SK-N-SH (cell line): ENCODE measurements at regions not wholly inside any gene's neighbourhood (a gene's known extent, or its start where the extent isn't known, plus 50 kb on each side); places are given as distances from the start of the nearest gene placed in this dataset.

Source experiments
- CTCF ChIA-PET: fragments of 300-600, 350-600 bp; formaldehyde crosslinking; extraction: SDS; loops from one replicate; lab custom pipeline; 2021; lab: Yijun Ruan, JAX
- POLR2A ChIA-PET: fragments of 350-600 bp; sonication (Branson Sonifier 250); formaldehyde crosslinking; extraction: SDS; loops from one replicate; lab custom pipeline; 2020; ENCODE audit warnings: antibody characterized with exemption, inconsistent platforms; lab: Yijun Ruan, JAX
- DNase-seq: peaks from one replicate; pipeline ENCODE4 v3.0.0; 2012
- H2AFZ ChIP-seq: fragments of 200-600 bp; sonication (generic); 2 replicates; pipeline ENCODE4 v1.8.1; 2016; ENCODE audit warnings: antibody characterized with exemption, mild to moderate bottlenecking, low read depth
- H3F3A ChIP-seq: fragments of 200-600 bp; sonication (generic); replicated peaks from 2 replicates; pipeline ENCODE3; 2016; ENCODE audit warnings: antibody characterized with exemption, mild to moderate bottlenecking; ENCODE audit not compliant: insufficient read depth
- H3K27ac ChIP-seq, 2 experiments: fragments of 200-500 bp in 1 of 2; fragments of 200-600 bp in 1 of 2; sonication (Bioruptor generic) in 1 of 2; sonication (generic), shearing (Covaris generic) in 1 of 2; 2 replicates each; pipeline versions ENCODE4 v1.5.1 to v1.6.1; 2014 to 2016; ENCODE audit warnings: low read depth in 2 of 2, inconsistent platforms in 1 of 2, low read length in 1 of 2, mild to moderate bottlenecking in 1 of 2, mixed read lengths in 1 of 2
- H3K27me3 ChIP-seq: fragments of 200-600 bp; sonication (generic), shearing (Covaris generic); 2 replicates; pipeline ENCODE4 v1.6.1; 2016; ENCODE audit warnings: mixed run types; ENCODE audit not compliant: insufficient read depth
- H3K36me3 ChIP-seq, 2 experiments: fragments of 200-500 bp in 1 of 2; fragments of 200-600 bp in 1 of 2; sonication (Bioruptor generic) in 1 of 2; sonication (generic) in 1 of 2; replicated peaks in 1 of 2; 2 replicates each; pipeline versions ENCODE3 to v1.5.1; 2014 to 2016; ENCODE audit warnings: low read length in 1 of 2, mild to moderate bottlenecking in 1 of 2; ENCODE audit not compliant: insufficient read depth in 2 of 2, control insufficient read depth in 1 of 2
- H3K4me1 ChIP-seq, 2 experiments: fragments of 200-500 bp in 1 of 2; fragments of 200-600 bp in 1 of 2; sonication (Bioruptor generic) in 1 of 2; sonication (generic), shearing (Covaris generic) in 1 of 2; 2 replicates each; pipeline versions ENCODE4 v1.5.1 to v1.6.1; 2014 to 2016; ENCODE audit warnings: low read depth in 1 of 2, low read length in 1 of 2, mixed run types in 1 of 2; ENCODE audit not compliant: insufficient read depth in 2 of 2, control insufficient read depth in 1 of 2
- H3K4me2 ChIP-seq: fragments of 200-600 bp; sonication (generic), shearing (Covaris generic); 2 replicates; pipeline ENCODE4 v1.6.1; 2017; ENCODE audit warnings: mixed run types
- H3K4me3 ChIP-seq, 2 experiments: fragments of 200-500 bp in 1 of 2; fragments of 200-600 bp in 1 of 2; sonication (Bioruptor generic) in 1 of 2; sonication (generic), shearing (Covaris generic) in 1 of 2; 2 replicates each; pipeline versions ENCODE4 v1.5.1 to v1.8.1; 2014 to 2016; ENCODE audit warnings: low read depth in 2 of 2, inconsistent platforms in 1 of 2, low read length in 1 of 2, mild to moderate bottlenecking in 1 of 2, mixed read lengths in 1 of 2, moderate library complexity in 1 of 2
- H3K79me2 ChIP-seq: fragments of 200-600 bp; sonication (generic); 2 replicates; pipeline ENCODE4 v1.8.1; 2017; ENCODE audit warnings: mild to moderate bottlenecking; ENCODE audit not compliant: insufficient read depth
- H3K9ac ChIP-seq: fragments of 200-600 bp; sonication (generic); 2 replicates; pipeline ENCODE4 v1.6.1; 2017; ENCODE audit warnings: mixed run types
- H3K9me2 ChIP-seq: fragments of 200-600 bp; sonication (generic); 2 replicates; pipeline ENCODE4 v1.6.1; 2017; ENCODE audit warnings: mixed run types
- H3K9me3 ChIP-seq: fragments of 200-600 bp; sonication (generic); 2 replicates; pipeline ENCODE4 v1.6.1; 2017; ENCODE audit warnings: mixed run types, mild to moderate bottlenecking, moderate library complexity
- H4K20me1 ChIP-seq: fragments of 200-600 bp; sonication (generic); 2 replicates; pipeline ENCODE4 v1.6.1; 2017; ENCODE audit warnings: mild to moderate bottlenecking, mixed run types; ENCODE audit not compliant: insufficient read depth
- CHD2 ChIP-seq: fragments of 150-350 bp; IDR thresholded peaks from 2 replicates; pipeline ENCODE4 v1.6.1; 2018; ENCODE audit warnings: low read length; ENCODE audit not compliant: partially characterized antibody
- ELF1 ChIP-seq: IDR thresholded peaks from 2 replicates; pipeline ENCODE4 v1.4.0; 2012
- EP300 ChIP-seq, 2 experiments: IDR thresholded peaks; 2 replicates each; pipeline versions ENCODE4 v1.4.0 to v1.6.1; 2012; ENCODE audit warnings: borderline replicate concordance in 1 of 2, low read depth in 1 of 2, low read length in 1 of 2
- FOXM1 ChIP-seq: IDR thresholded peaks from 2 replicates; pipeline ENCODE4 v1.4.0; 2012; ENCODE audit warnings: low read depth, mild to moderate bottlenecking
- GATA2 ChIP-seq: sonication (generic); formaldehyde crosslinking; IDR thresholded peaks from 2 replicates; pipeline ENCODE4 v1.5.0; 2020; ENCODE audit warnings: mild to moderate bottlenecking, missing genetic modification reagents
- JUND ChIP-seq: IDR thresholded peaks from 2 replicates; pipeline ENCODE4 v1.4.0; 2012
- MAX ChIP-seq: IDR thresholded peaks from 2 replicates; pipeline ENCODE4 v1.4.0; 2012; ENCODE audit warnings: low read depth
- MXI1 ChIP-seq: IDR thresholded peaks from 2 replicates; pipeline ENCODE4 v1.6.1; 2012; ENCODE audit warnings: mild to moderate bottlenecking, low read depth, low read length, improper control_type of control experiment
- NRF1 ChIP-seq: IDR thresholded peaks from 2 replicates; pipeline ENCODE4 v1.6.1; 2012; ENCODE audit warnings: low read depth, mild to moderate bottlenecking, low read length
- POLR2AphosphoS5 ChIP-seq: IDR thresholded peaks from 2 replicates; pipeline ENCODE4 v1.6.1; 2012; ENCODE audit warnings: low read depth, low read length
- REST ChIP-seq: IDR thresholded peaks from 2 replicates; pipeline ENCODE4 v1.6.1; 2012; ENCODE audit warnings: mild to moderate bottlenecking, low read depth, low read length, moderate library complexity
- RFX5 ChIP-seq: IDR thresholded peaks from 2 replicates; pipeline ENCODE4 v1.6.1; 2012; ENCODE audit warnings: mild to moderate bottlenecking, improper control_type of control experiment, low read length
- RXRA ChIP-seq: IDR thresholded peaks from 2 replicates; pipeline ENCODE4 v1.4.0; 2012; ENCODE audit warnings: low read depth, mild to moderate bottlenecking, borderline replicate concordance
- SIN3A ChIP-seq: IDR thresholded peaks from 2 replicates; pipeline ENCODE4 v1.6.1; 2012; ENCODE audit warnings: low read depth, mild to moderate bottlenecking, low read length, moderate library complexity, borderline replicate concordance
- YY1 ChIP-seq: IDR thresholded peaks from 2 replicates; pipeline ENCODE4 v1.4.0; 2012; ENCODE audit warnings: low read depth, mild to moderate bottlenecking
- TF ChIP-seq, protein P1 (sequence below): fragments of 200-600 bp; sonication (generic); IDR thresholded peaks from 2 replicates; pipeline ENCODE4 v1.6.1; 2017; ENCODE audit warnings: antibody characterized with exemption, mild to moderate bottlenecking, moderate library complexity
- TF ChIP-seq, protein P2 (sequence below): IDR thresholded peaks from 2 replicates; pipeline ENCODE4 v1.4.0; 2012; ENCODE audit warnings: low read depth, borderline replicate concordance
- TF ChIP-seq, protein P3 (sequence below): fragments of 150-350 bp; IDR thresholded peaks from 2 replicates; pipeline ENCODE4 v1.6.1; 2017; ENCODE audit warnings: antibody characterized with exemption, low read length, low read depth, borderline replicate concordance

DNA sequence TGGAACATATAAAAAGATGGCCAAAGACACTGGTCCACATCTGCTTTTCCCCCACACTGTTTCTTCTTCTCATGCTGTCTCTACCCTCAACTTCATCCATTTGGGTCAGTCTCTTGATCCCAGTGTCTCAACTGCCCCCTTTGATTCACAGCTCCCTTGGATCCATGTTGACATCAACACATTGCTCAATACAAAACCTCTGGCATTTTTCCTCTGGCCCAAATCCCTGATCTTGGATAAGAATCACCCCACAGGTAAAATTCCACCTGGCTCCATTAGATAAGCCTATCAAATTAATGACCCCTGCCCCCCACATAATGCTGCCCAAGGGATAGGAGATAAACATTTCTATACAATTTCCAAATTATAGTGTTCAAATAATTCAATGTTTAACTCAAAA lies 229.8 kb downstream of the TLE1 start:
- no peak overlapping the region for H3K27ac ChIP-seq
- H3K9me2 ChIP-seq, result no peaks in the 10 kb centered on the region
- no peaks in the 10 kb centered on the region for H3K9me3 ChIP-seq
- CTCF ChIA-PET, result interaction anchor here (1.2 kb wide), 1 partner anchor 12 kb away, joined by 3 read pairs; no protein-coding TSS in a partner anchor
- no peak overlapping the region for H3K9ac ChIP-seq
- H3K27me3 ChIP-seq, result no peaks in the 10 kb centered on the region
- H3F3A ChIP-seq, result no peaks in the 10 kb centered on the region
- H3K36me3 ChIP-seq, result no peaks in the 10 kb centered on the region
- no peak for TF ChIP-seq EP300 (IDR thresholded peaks at IDR 0.05; ENCODE audit: borderline replicate concordance in 1 of 2, low read depth in 1 of 2, low read length in 1 of 2)
- no peak for TF ChIP-seq NRF1
- TF ChIP-seq SIN3A, result no peak
- no peak for TF ChIP-seq POLR2AphosphoS5
- no peak for TF ChIP-seq JUND
- no peak for TF ChIP-seq RFX5
- TF ChIP-seq YY1, result no peak
- TF ChIP-seq, protein P1, sequence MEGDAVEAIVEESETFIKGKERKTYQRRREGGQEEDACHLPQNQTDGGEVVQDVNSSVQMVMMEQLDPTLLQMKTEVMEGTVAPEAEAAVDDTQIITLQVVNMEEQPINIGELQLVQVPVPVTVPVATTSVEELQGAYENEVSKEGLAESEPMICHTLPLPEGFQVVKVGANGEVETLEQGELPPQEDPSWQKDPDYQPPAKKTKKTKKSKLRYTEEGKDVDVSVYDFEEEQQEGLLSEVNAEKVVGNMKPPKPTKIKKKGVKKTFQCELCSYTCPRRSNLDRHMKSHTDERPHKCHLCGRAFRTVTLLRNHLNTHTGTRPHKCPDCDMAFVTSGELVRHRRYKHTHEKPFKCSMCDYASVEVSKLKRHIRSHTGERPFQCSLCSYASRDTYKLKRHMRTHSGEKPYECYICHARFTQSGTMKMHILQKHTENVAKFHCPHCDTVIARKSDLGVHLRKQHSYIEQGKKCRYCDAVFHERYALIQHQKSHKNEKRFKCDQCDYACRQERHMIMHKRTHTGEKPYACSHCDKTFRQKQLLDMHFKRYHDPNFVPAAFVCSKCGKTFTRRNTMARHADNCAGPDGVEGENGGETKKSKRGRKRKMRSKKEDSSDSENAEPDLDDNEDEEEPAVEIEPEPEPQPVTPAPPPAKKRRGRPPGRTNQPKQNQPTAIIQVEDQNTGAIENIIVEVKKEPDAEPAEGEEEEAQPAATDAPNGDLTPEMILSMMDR, result no peak
- no peak for TF ChIP-seq GATA2 (CRISPR knock-in tag)
- TF ChIP-seq, protein P2, sequence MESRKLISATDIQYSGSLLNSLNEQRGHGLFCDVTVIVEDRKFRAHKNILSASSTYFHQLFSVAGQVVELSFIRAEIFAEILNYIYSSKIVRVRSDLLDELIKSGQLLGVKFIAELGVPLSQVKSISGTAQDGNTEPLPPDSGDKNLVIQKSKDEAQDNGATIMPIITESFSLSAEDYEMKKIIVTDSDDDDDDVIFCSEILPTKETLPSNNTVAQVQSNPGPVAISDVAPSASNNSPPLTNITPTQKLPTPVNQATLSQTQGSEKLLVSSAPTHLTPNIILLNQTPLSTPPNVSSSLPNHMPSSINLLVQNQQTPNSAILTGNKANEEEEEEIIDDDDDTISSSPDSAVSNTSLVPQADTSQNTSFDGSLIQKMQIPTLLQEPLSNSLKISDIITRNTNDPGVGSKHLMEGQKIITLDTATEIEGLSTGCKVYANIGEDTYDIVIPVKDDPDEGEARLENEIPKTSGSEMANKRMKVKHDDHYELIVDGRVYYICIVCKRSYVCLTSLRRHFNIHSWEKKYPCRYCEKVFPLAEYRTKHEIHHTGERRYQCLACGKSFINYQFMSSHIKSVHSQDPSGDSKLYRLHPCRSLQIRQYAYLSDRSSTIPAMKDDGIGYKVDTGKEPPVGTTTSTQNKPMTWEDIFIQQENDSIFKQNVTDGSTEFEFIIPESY, result no peak
- TF ChIP-seq ELF1, result no peak
- no peak for TF ChIP-seq CHD2
- TF ChIP-seq FOXM1, result no peak
- no peak for TF ChIP-seq REST
- no peak for TF ChIP-seq MAX
- no peak for TF ChIP-seq MXI1
- no peak for TF ChIP-seq RXRA
- TF ChIP-seq, protein P3, sequence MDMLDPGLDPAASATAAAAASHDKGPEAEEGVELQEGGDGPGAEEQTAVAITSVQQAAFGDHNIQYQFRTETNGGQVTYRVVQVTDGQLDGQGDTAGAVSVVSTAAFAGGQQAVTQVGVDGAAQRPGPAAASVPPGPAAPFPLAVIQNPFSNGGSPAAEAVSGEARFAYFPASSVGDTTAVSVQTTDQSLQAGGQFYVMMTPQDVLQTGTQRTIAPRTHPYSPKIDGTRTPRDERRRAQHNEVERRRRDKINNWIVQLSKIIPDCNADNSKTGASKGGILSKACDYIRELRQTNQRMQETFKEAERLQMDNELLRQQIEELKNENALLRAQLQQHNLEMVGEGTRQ, result no peak
- H2AFZ ChIP-seq, result no peak overlapping the region
- H4K20me1 ChIP-seq, result no peaks in the 10 kb centered on the region
- no peak for DNase-seq
- no peak overlapping the region for H3K4me3 ChIP-seq
- no peaks in the 10 kb centered on the region for H3K79me2 ChIP-seq
- POLR2A ChIA-PET, result no interaction called here
- H3K4me1 ChIP-seq, result no peaks in the 10 kb centered on the region
- no peak overlapping the region for H3K4me2 ChIP-seq
